Psoas muscle (tissue), 7 donors: ENCODE measurements at regions not wholly inside any gene's neighbourhood (a gene's known extent, or its start where the extent isn't known, plus 50 kb on each side); places are given as distances from the start of the nearest gene placed in this dataset.

Experiments used
- ATAC-seq, 4 donors: fragments of 200-7000 bp; cut with Tn5 transposase; one replicate each; pipeline ENCODE4 v1.9.1; 2020; ENCODE audit warnings: moderate library complexity in 3 of 4, mild to moderate bottlenecking in 2 of 4
- DNase-seq, 2 donors: peaks; one replicate each; pipeline ENCODE4 v3.0.0-alpha.2; 2020
- H3K27ac ChIP-seq: fragments of 200-600 bp; one replicate; pipeline ENCODE4 v1.8.0; 2022
- H3K27me3 ChIP-seq, 3 donors: fragments of 200-600 bp in 1 of 3; one replicate each; pipeline versions ENCODE4 v1.6.1 to v1.8.0; 2013 to 2022; ENCODE audit warnings: low read length in 2 of 3, mild to moderate bottlenecking in 2 of 3, moderate library complexity in 1 of 3; ENCODE audit not compliant: insufficient read depth in 3 of 3
- H3K36me3 ChIP-seq, 2 donors: fragments of 200-600 bp in 1 of 2; one replicate each; pipeline versions ENCODE4 v1.6.1 to v1.8.0; 2013 to 2022; ENCODE audit warnings: low read depth in 1 of 2, mild to moderate bottlenecking in 1 of 2, moderate library complexity in 1 of 2; ENCODE audit not compliant: insufficient read depth in 1 of 2
- H3K4me1 ChIP-seq: fragments of 200-600 bp; one replicate; pipeline ENCODE4 v1.8.0; 2022
- H3K4me3 ChIP-seq: fragments of 200-600 bp; one replicate; pipeline ENCODE4 v1.8.0; 2022; ENCODE audit warnings: mild to moderate bottlenecking
- H3K9me3 ChIP-seq: fragments of 200-600 bp; one replicate; pipeline ENCODE4 v1.8.0; 2022
- WGBS, 3 donors: extraction: QIAGEN DNeasy Blood & Tissue Kit; methylation state at CpG; one replicate each; pipeline versions ENCODE4 v1.1.6 to v1.1.7; 2013; 5-methylcytosine and 5-hydroxymethylcytosine counted together
- intact Hi-C, 2 donors: fragments of 100-400 bp; cut with DNase I; formaldehyde crosslinking; loops; one replicate each; pipeline versions ENCODE4 v1.11.0 to v1.14.2; 2022
- TF ChIP-seq, protein P1 (sequence below): fragments of 200-600 bp; IDR thresholded peaks from one replicate; pipeline ENCODE4 v1.8.0; 2022; ENCODE audit warnings: antibody characterized with exemption
- donor health status: healthy with polysubstance abuse.
- donor health status: DM: no; HTN: no; CAD: no; lungs with moderate emphysema.
- donor health status: Bipolar disorder and iron deficiency.
- donor health status: healthy.
- donor health status: DM: yes; HTN: yes; CAD: no.
- donor health status: DM: no; HTN: no; CAD: no.
- donor health status: DM: yes; HTN: yes; CAD: no.

DNA sequence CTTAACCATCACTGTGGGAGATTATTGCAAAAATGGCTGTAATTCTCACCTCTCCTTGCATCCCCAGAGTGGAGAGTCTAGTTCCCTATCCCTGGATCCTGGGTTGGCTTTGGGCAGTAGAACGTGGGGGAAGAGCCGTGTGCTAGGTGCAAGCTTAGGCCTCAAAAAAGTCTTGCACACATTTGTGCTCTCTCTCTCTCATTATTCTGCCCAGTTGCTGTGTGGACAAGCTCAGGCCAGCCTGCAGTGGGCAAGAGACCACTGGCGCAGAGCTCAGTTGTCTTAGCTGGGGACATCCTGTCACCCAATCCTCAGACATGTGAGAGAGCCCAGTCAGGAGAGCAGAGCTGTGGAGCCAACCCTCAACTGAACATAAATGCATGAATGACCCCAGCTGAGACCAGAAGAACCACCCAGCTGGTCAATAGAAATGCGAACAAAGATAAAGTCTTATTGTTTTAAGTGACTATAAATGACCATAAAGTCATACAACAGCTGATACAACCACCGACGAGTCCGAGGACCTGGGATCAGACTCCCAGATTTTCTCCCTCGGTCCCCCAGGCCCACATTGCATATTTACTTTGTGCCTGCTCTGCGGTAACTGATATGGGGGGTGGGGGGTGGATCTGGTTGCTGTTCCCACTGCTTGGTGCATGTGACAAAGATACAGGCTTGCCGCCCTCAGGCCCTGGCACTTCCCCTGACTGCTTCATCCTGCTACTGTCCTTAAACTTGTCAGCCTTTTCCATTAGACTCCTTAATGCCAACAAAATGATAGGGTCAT is 166.4 kb upstream of the MVB12B start:
- TF ChIP-seq, protein P1, sequence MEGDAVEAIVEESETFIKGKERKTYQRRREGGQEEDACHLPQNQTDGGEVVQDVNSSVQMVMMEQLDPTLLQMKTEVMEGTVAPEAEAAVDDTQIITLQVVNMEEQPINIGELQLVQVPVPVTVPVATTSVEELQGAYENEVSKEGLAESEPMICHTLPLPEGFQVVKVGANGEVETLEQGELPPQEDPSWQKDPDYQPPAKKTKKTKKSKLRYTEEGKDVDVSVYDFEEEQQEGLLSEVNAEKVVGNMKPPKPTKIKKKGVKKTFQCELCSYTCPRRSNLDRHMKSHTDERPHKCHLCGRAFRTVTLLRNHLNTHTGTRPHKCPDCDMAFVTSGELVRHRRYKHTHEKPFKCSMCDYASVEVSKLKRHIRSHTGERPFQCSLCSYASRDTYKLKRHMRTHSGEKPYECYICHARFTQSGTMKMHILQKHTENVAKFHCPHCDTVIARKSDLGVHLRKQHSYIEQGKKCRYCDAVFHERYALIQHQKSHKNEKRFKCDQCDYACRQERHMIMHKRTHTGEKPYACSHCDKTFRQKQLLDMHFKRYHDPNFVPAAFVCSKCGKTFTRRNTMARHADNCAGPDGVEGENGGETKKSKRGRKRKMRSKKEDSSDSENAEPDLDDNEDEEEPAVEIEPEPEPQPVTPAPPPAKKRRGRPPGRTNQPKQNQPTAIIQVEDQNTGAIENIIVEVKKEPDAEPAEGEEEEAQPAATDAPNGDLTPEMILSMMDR = no peak
- H3K36me3 ChIP-seq = no peaks in the 10 kb centered on the region
- H3K27me3 ChIP-seq = peaks cover 0 to 39% (median 13%) of the 10 kb centered on the region in 3 donors
- 62 to 70% (median 67%) methylated on average over 10 of the region's 10 CpGs for WGBS, 3 donors
- H3K9me3 ChIP-seq = no peaks in the 10 kb centered on the region
- H3K4me3 ChIP-seq = no peak overlapping the region
- no peak overlapping the region for H3K27ac ChIP-seq
- no peaks in the 10 kb centered on the region for H3K4me1 ChIP-seq
- no peak for ATAC-seq
- intact Hi-C loops = loop anchor here in 1 of 2 donors (10.0 kb wide), 1 partner anchor 115 kb away; no protein-coding TSS in a partner anchor
- DNase-seq = no peak

DNA sequence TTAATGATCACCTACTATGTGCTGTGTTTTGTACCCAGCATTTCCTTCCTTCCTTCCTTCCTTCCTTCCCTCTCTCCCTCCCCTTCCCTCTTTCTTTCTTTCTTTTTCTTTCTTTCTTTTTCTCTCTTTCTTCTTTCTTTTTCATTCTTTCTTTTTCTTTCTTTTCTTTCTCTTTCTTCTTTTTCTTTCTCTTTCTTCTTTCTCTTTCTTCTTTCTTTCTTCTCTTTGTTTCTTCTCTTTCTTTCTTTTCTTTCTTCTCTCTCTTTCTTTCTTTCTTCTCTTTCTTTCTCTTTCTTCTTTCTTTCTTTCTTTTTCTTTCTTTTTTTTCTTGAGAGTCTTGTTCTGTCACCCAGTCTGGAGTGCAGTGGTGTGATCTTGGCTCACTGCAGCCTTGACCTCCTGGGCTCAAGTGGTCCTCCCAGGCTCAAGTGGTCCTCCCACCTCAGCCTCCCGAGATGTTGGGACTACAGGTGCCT is 165.7 kb upstream of the MVB12B start:
- no peaks in the 10 kb centered on the region for H3K36me3 ChIP-seq
- DNase-seq = no peak

DNA sequence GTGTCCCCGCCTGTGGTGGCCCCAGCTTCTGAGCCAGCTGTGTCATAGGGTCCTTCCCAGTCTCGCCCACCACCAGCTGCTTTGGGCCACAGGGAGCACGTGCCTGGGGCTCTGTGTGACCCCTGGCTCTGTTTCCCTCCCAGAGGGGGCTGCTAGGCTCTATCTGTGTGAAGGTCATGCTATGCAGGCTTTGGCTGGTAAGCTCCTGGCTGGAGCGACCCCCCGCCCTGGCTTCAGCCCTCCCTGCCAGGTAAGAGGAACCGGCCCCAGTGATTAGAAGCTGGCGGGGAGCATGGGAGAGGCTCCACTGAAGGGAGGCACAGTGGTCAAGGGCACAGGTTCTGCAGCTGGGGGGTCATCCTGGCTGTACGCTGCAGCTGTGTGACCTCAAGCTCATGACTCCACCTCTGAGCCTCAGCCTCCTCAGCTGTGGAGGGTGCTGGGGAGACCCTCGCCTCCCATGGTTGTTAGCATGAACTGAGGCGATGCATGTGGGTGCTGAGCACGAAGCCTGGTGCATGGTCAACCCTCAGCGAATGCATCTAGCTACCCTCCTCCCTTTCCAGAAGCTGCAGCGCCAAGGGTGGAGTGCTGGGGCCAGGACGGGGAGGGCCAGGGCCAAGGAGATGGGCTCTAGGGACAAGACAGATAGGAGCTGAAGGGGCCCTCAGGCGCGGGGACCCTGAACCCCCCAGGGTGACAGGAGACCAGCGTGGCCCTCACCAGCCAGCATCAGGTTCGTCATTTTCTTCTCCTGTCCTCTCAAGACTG is 163.8 kb upstream of the MVB12B start:
- DNase-seq (no peak), ATAC-seq (no peak)
- TF ChIP-seq, protein P1 = no peak
- WGBS, 3 donors = 89 to 92% (median 89%) methylated on average over 17 to 18 of the region's 18 CpGs
- Histone ChIP-seq H3K27me3 (peaks cover 0 to 30% (median 8%) of the 10 kb centered on the region in 3 donors), H3K36me3 (no peaks in the 10 kb centered on the region), H3K27ac (no peak overlapping the region), H3K4me3 (no peak overlapping the region), H3K4me1 (no peaks in the 10 kb centered on the region), H3K9me3 (no peaks in the 10 kb centered on the region)
- intact Hi-C loops = loop anchor here in 1 of 2 donors (10.0 kb wide), 1 partner anchor 112 kb away; no protein-coding TSS in a partner anchor

More for the DNA sequence above, 165.7 kb upstream of the MVB12B start:
- Histone ChIP-seq H3K4me1 (no peaks in the 10 kb centered on the region), H3K27ac (no peak overlapping the region), H3K27me3 (peaks cover 0 to 39% (median 15%) of the 10 kb centered on the region in 3 donors), H3K4me3 (no peak overlapping the region), H3K9me3 (no peaks in the 10 kb centered on the region)
- TF ChIP-seq, protein P1 = no peak
- intact Hi-C loops = loop anchor here in 1 of 2 donors (10.0 kb wide), 1 partner anchor 114 kb away; no protein-coding TSS in a partner anchor
- no peak for ATAC-seq
- 84 to 92% (median 91%) methylated on average over 1 of the region's 1 CpG for WGBS, 3 donors

DNA sequence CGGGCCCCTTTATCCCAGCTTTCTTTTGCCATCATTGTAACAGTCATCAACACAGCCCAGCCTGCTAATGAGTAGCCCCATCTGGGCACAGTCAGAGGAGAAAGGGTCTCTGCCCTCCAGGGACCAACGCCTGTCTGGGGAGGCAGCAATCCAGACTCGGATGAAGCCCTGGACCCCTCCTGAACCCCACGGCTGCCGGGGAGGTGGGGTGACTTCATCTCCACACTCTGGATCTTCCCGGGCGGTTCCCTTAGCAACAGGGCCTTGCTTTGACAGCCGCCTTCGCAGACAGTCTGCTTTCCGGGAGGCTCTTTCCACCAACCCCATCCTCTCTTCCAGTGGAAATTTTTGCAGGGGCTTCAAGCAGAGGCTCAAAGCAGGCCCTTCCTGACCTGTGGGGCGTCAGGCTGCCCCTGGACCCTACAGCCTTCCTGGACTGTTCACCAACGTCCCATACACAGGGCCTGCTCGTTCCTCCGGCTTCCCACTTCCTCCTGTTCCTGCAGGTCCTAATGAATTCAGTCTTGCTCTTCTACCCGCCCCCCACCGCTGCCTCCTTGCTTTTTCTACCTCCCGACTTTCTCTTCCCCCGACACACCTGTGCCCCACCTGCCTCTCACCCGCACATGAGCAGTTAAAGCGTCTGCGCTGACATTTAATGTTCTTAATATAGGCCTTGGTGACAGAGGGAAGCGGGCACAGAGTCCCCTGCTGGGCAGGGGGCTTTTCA is 161.7 kb upstream of the MVB12B start:
- DNase-seq (no peak), ATAC-seq (no peak)
- Histone ChIP-seq H3K36me3 (no peaks in the 10 kb centered on the region), H3K9me3 (no peaks in the 10 kb centered on the region), H3K27ac (no peak overlapping the region), H3K4me1 (no peaks in the 10 kb centered on the region), H3K27me3 (peaks cover 0 to 25% (median 8%) of the 10 kb centered on the region in 3 donors), H3K4me3 (no peak overlapping the region)
- 76 to 80% (median 80%) methylated on average over 22 of the region's 22 CpGs for WGBS, 3 donors
- intact Hi-C loops = loop anchor here in 1 of 2 donors (10.0 kb wide), 1 partner anchor 110 kb away; no protein-coding TSS in a partner anchor
- TF ChIP-seq, protein P1 = no peak
